ENCODE measurements at regions not wholly inside any gene's neighbourhood (a gene's known extent, or its start where the extent isn't known, plus 50 kb on each side); places are given as distances from the start of the nearest gene placed in this dataset.

GRCh38 chr3:95123104-95123503 is 1060.2 kb downstream of the NSUN3 start:
- no peak for DNase-seq (ENCODE audit: low read depth in 3 of 3, low spot score in 1 of 3)

GRCh38 chr3:95134693-95135413 is 1072.0 kb downstream of the NSUN3 start:
- no peak for DNase-seq (ENCODE audit: low read depth in 3 of 3, low spot score in 1 of 3)

- no peak for DNase-seq (ENCODE audit: low read depth in 3 of 3, low spot score in 1 of 3)
These were observed 1085.2 kb downstream of the NSUN3 start for GRCh38 chr3:95148107-95148506.

- DNase-seq (ENCODE audit: low read depth in 3 of 3, low spot score in 1 of 3), result no peak
These were observed 1088.7 kb downstream of the NSUN3 start for GRCh38 chr3:95151590-95151989.

- no peak for DNase-seq (ENCODE audit: low read depth in 3 of 3, low spot score in 1 of 3)
These were observed 1091.9 kb downstream of the NSUN3 start for GRCh38 chr3:95154766-95155165.

- DNase-seq (ENCODE audit: low read depth in 3 of 3, low spot score in 1 of 3), result no peak
These were observed 1099.9 kb downstream of the NSUN3 start for GRCh38 chr3:95162794-95163193.

GRCh38 chr3:95167748-95168147 is 1104.9 kb downstream of the NSUN3 start:
- no peak for DNase-seq (ENCODE audit: low read depth in 3 of 3, low spot score in 1 of 3)

- no peak for DNase-seq (ENCODE audit: low read depth in 3 of 3, low spot score in 1 of 3)
These were observed 1105.7 kb downstream of the NSUN3 start for GRCh38 chr3:95168526-95168925.

- no peak for DNase-seq (ENCODE audit: low read depth in 3 of 3, low spot score in 1 of 3)
These were observed 1109.5 kb downstream of the NSUN3 start for GRCh38 chr3:95172164-95172943.

GRCh38 chr3:95177096-95177495 is 1114.2 kb downstream of the NSUN3 start:
- no peak for DNase-seq (ENCODE audit: low read depth in 3 of 3, low spot score in 1 of 3)

- no peak for DNase-seq (ENCODE audit: low read depth in 3 of 3, low spot score in 1 of 3)
These were observed 1121.2 kb downstream of the NSUN3 start for GRCh38 chr3:95184038-95184437.

- DNase-seq (ENCODE audit: low read depth in 3 of 3, low spot score in 1 of 3), result no peak
These were observed 1126.5 kb downstream of the NSUN3 start for GRCh38 chr3:95189348-95189747.

- no peak for DNase-seq (ENCODE audit: low read depth in 3 of 3, low spot score in 1 of 3)
These were observed 1134.8 kb downstream of the NSUN3 start for GRCh38 chr3:95197661-95198060.

- DNase-seq (ENCODE audit: low read depth in 3 of 3, low spot score in 1 of 3), result no peak
These were observed 1137.5 kb downstream of the NSUN3 start for GRCh38 chr3:95200384-95200783.

- no peak for DNase-seq (ENCODE audit: low read depth in 3 of 3, low spot score in 1 of 3)
These were observed 1148.0 kb downstream of the NSUN3 start for GRCh38 chr3:95210878-95211277.

GRCh38 chr3:95212117-95212516 is 1149.3 kb downstream of the NSUN3 start:
- no peak for DNase-seq (ENCODE audit: low read depth in 3 of 3, low spot score in 1 of 3)

GRCh38 chr3:95215437-95215957 is 1152.6 kb downstream of the NSUN3 start:
- DNase-seq (ENCODE audit: low read depth in 3 of 3, low spot score in 1 of 3), result no peak

- DNase-seq (ENCODE audit: low read depth in 3 of 3, low spot score in 1 of 3), result no peak
These were observed 1154.8 kb downstream of the NSUN3 start for GRCh38 chr3:95217661-95218060.

- no peak for DNase-seq (ENCODE audit: low read depth in 3 of 3, low spot score in 1 of 3)
These were observed 1155.6 kb downstream of the NSUN3 start for GRCh38 chr3:95218484-95218883.

- DNase-seq (ENCODE audit: low read depth in 3 of 3, low spot score in 1 of 3), result no peak
These were observed 1163.6 kb downstream of the NSUN3 start for GRCh38 chr3:95226437-95226836.

GRCh38 chr3:95227092-95227491 is 1164.2 kb downstream of the NSUN3 start:
- DNase-seq (ENCODE audit: low read depth in 3 of 3, low spot score in 1 of 3), result no peak

GRCh38 chr3:95228416-95228815 is 1165.6 kb downstream of the NSUN3 start:
- no peak for DNase-seq (ENCODE audit: low read depth in 3 of 3, low spot score in 1 of 3)
